Thyroid gland (tissue), 4 donors: ENCODE measurements at regions not wholly inside any gene's neighbourhood (a gene's known extent, or its start where the extent isn't known, plus 50 kb on each side); places are given as distances from the start of the nearest gene placed in this dataset.

Experiments used
- POLR2A ChIP-seq, 2 donors: fragments of 450-650 bp; IDR thresholded peaks; one replicate each; pipeline ENCODE4 v1.6.1; 2017; ENCODE audit warnings: antibody characterized with exemption in 2 of 2, mild to moderate bottlenecking in 2 of 2, moderate library complexity in 1 of 2
- TF ChIP-seq, protein P1 (sequence below), 6 experiments: fragments of 200-600 bp in 3 of 6; fragments of 450-650 bp in 3 of 6; sonication (generic) in 3 of 6; IDR thresholded peaks; one replicate each; pipeline ENCODE4 v1.5.1; 2016 to 2019; ENCODE audit warnings: antibody characterized with exemption in 6 of 6, mild to moderate bottlenecking in 2 of 6, inconsistent platforms in 1 of 6, moderate library complexity in 1 of 6

DNA sequence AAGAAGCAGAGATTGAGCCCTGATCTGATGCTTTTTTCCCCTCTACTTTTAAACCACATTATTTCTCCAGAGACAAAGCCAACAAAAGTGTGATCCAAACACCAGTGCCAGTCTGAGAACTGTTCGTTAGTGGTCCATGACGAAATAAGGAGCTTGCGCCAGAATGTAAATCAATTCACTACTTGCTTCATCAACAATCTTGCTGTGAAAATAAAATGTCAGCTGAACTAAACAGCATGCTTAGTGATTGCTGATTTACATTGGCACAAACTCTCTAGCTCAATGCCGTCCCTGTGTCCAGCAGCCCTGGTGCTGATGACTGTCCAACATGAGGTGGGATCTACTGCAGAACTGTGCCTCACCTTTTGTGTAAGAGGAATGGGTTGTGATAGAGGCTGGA, 71.3 kb downstream of the SOX3 start:
- TF ChIP-seq, protein P1, sequence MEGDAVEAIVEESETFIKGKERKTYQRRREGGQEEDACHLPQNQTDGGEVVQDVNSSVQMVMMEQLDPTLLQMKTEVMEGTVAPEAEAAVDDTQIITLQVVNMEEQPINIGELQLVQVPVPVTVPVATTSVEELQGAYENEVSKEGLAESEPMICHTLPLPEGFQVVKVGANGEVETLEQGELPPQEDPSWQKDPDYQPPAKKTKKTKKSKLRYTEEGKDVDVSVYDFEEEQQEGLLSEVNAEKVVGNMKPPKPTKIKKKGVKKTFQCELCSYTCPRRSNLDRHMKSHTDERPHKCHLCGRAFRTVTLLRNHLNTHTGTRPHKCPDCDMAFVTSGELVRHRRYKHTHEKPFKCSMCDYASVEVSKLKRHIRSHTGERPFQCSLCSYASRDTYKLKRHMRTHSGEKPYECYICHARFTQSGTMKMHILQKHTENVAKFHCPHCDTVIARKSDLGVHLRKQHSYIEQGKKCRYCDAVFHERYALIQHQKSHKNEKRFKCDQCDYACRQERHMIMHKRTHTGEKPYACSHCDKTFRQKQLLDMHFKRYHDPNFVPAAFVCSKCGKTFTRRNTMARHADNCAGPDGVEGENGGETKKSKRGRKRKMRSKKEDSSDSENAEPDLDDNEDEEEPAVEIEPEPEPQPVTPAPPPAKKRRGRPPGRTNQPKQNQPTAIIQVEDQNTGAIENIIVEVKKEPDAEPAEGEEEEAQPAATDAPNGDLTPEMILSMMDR (IDR thresholded peaks at IDR 0.05), result no peak
- TF ChIP-seq POLR2A (IDR thresholded peaks at IDR 0.05), result no peak
